H9 (cell line): ENCODE measurements at regions not wholly inside any gene's neighbourhood (a gene's known extent, or its start where the extent isn't known, plus 50 kb on each side); places are given as distances from the start of the nearest gene placed in this dataset.

Experiments
- DNase-seq: peaks from one replicate; pipeline ENCODE4 v3.0.0-alpha.2; 2017
- H2AFZ ChIP-seq: one replicate; pipeline ENCODE4 v1.6.1; 2013; ENCODE audit warnings: mild to moderate bottlenecking, low read length, control low read depth, moderate library complexity
- H2AK5ac ChIP-seq: 2 replicates; pipeline ENCODE4 v1.6.1; 2013; ENCODE audit warnings: low read length, control low read depth, mixed read lengths; ENCODE audit not compliant: insufficient read length
- H2BK120ac ChIP-seq: one replicate; pipeline ENCODE4 v1.6.1; 2013; ENCODE audit warnings: low read depth, mild to moderate bottlenecking, low read length, control low read depth, inconsistent platforms; ENCODE audit not compliant: poor library complexity, severe bottlenecking
- H2BK12ac ChIP-seq: 2 replicates; pipeline ENCODE4 v1.6.1; 2013; ENCODE audit warnings: low read length, control low read depth, mixed read lengths, low read depth; ENCODE audit not compliant: insufficient read length
- H2BK15ac ChIP-seq: 2 replicates; pipeline ENCODE4 v1.6.1; 2013; ENCODE audit warnings: low read depth, low read length, control low read depth
- H2BK20ac ChIP-seq: one replicate; pipeline ENCODE4 v1.6.1; 2013; ENCODE audit warnings: low read depth, mild to moderate bottlenecking, low read length, control low read depth, inconsistent platforms; ENCODE audit not compliant: poor library complexity, severe bottlenecking
- H2BK5ac ChIP-seq: 2 replicates; pipeline ENCODE4 v1.6.1; 2013; ENCODE audit warnings: low read length, control low read depth, mixed read lengths; ENCODE audit not compliant: insufficient read length
- H3K14ac ChIP-seq: 2 replicates; pipeline ENCODE4 v1.6.1; 2013; ENCODE audit warnings: low read length, control low read depth; ENCODE audit not compliant: insufficient read depth
- H3K18ac ChIP-seq: 2 replicates; pipeline ENCODE4 v1.6.1; 2013; ENCODE audit warnings: low read depth, mild to moderate bottlenecking, mixed read lengths, low read length, control low read depth; ENCODE audit not compliant: insufficient read length
- H3K23ac ChIP-seq: 2 replicates; pipeline ENCODE4 v1.6.1; 2013; ENCODE audit warnings: low read length, control low read depth, mixed read lengths, low read depth; ENCODE audit not compliant: insufficient read length
- H3K23me2 ChIP-seq: 2 replicates; pipeline ENCODE4 v1.6.1; 2013; ENCODE audit warnings: low read depth, mild to moderate bottlenecking, mixed read lengths, low read length, control low read depth; ENCODE audit not compliant: insufficient read length, poor library complexity, severe bottlenecking
- H3K27ac ChIP-seq: 2 replicates; pipeline ENCODE4 v1.5.1; 2013; ENCODE audit warnings: low read length, control low read depth, mixed read lengths, low read depth; ENCODE audit not compliant: insufficient read length
- H3K27me3 ChIP-seq: 2 replicates; pipeline ENCODE4 v1.6.1; 2013; ENCODE audit warnings: low read length, control low read depth, inconsistent platforms; ENCODE audit not compliant: insufficient read depth
- H3K4ac ChIP-seq: 2 replicates; pipeline ENCODE4 v1.6.1; 2013; ENCODE audit warnings: low read depth, mild to moderate bottlenecking, control low read depth, inconsistent platforms, low read length, moderate library complexity
- H3K4me1 ChIP-seq: 2 replicates; pipeline ENCODE4 v1.6.1; 2013; ENCODE audit warnings: low read length, control low read depth, inconsistent platforms; ENCODE audit not compliant: insufficient read depth
- H3K4me2 ChIP-seq: 2 replicates; pipeline ENCODE4 v1.6.1; 2013; ENCODE audit warnings: low read length, control low read depth, mixed read lengths; ENCODE audit not compliant: insufficient read length, insufficient read depth
- H3K56ac ChIP-seq: 2 replicates; pipeline ENCODE4 v1.6.1; 2013; ENCODE audit warnings: low read depth, mild to moderate bottlenecking, mixed read lengths, low read length, control low read depth; ENCODE audit not compliant: insufficient read length
- H3K79me1 ChIP-seq: 2 replicates; pipeline ENCODE4 v1.6.1; 2013; ENCODE audit warnings: low read depth, mild to moderate bottlenecking, moderate library complexity, low read length, control low read depth, inconsistent platforms; ENCODE audit not compliant: insufficient read depth, poor library complexity, severe bottlenecking
- H3K79me2 ChIP-seq: 2 replicates; pipeline ENCODE4 v1.6.1; 2013; ENCODE audit warnings: low read length, control low read depth, inconsistent platforms; ENCODE audit not compliant: insufficient read depth
- H3K9ac ChIP-seq: 2 replicates; pipeline ENCODE4 v1.6.1; 2013; ENCODE audit warnings: low read length, control low read depth, mixed read lengths; ENCODE audit not compliant: insufficient read length; ENCODE audit errors: extremely low read depth
- H3K9me3 ChIP-seq: one replicate; pipeline ENCODE4 v1.6.1; 2013; ENCODE audit warnings: low read depth, low read length, inconsistent platforms; ENCODE audit not compliant: control insufficient read depth
- H3T11ph ChIP-seq: one replicate; pipeline ENCODE4 v1.6.1; 2013; ENCODE audit warnings: mild to moderate bottlenecking, low read length, control low read depth, inconsistent platforms
- H4K20me1 ChIP-seq: one replicate; pipeline ENCODE4 v1.6.1; 2013; ENCODE audit not compliant: control insufficient read depth, insufficient read length, insufficient read depth
- H4K5ac ChIP-seq: 2 replicates; pipeline ENCODE4 v1.6.1; 2013; ENCODE audit warnings: low read depth, mild to moderate bottlenecking, mixed read lengths, low read length, control low read depth; ENCODE audit not compliant: insufficient read length
- H4K8ac ChIP-seq: replicated peaks from 2 replicates; pipeline ENCODE4 v1.6.1; 2013; ENCODE audit warnings: low read length, control low read depth, mixed read lengths, low read depth; ENCODE audit not compliant: insufficient read length
- H4K91ac ChIP-seq: 2 replicates; pipeline ENCODE4 v1.6.1; 2013; ENCODE audit warnings: low read depth, mild to moderate bottlenecking, moderate library complexity, mixed read lengths, low read length, control low read depth; ENCODE audit not compliant: insufficient read length
- H3K27ac Mint-ChIP-seq, 3 experiments: 2 replicates in 2 of 3; 3 replicates in 1 of 3; pipeline ENCODE4 v1.8.0; 2020 to 2021; ENCODE audit warnings: mixed read lengths in 3 of 3, mild to moderate bottlenecking in 1 of 3, moderate library complexity in 1 of 3
- H3K27me3 Mint-ChIP-seq: 2 replicates; pipeline ENCODE4 v1.8.0; 2021; ENCODE audit warnings: low read depth, mild to moderate bottlenecking, moderate library complexity, mixed read lengths
- H3K36me3 Mint-ChIP-seq, 3 experiments: 2 replicates in 2 of 3; 3 replicates in 1 of 3; pipeline ENCODE4 v1.8.0; 2020 to 2021; ENCODE audit warnings: low read depth in 3 of 3, mixed read lengths in 3 of 3; ENCODE audit not compliant: insufficient read depth in 1 of 3
- H3K4me1 Mint-ChIP-seq, 2 experiments: 2 replicates each; pipeline ENCODE4 v1.8.0; 2020; ENCODE audit warnings: mixed read lengths in 2 of 2
- H3K4me3 Mint-ChIP-seq, 2 experiments: 2 replicates in 1 of 2; 3 replicates in 1 of 2; pipeline ENCODE4 v1.8.0; 2020 to 2021; ENCODE audit warnings: mild to moderate bottlenecking in 2 of 2, mixed read lengths in 2 of 2, moderate library complexity in 1 of 2
- H3K9me3 Mint-ChIP-seq, 2 experiments: 2 replicates in 1 of 2; 3 replicates in 1 of 2; pipeline ENCODE4 v1.8.0; 2020; ENCODE audit warnings: mild to moderate bottlenecking in 2 of 2, mixed read lengths in 2 of 2, moderate library complexity in 1 of 2
- TF ChIP-seq, protein P1 (sequence below): fragments of 200-600 bp; sonication (generic); conservative IDR thresholded peaks from 3 replicates; pipeline ENCODE4 v1.8.0; 2021; ENCODE audit warnings: antibody characterized with exemption, mild to moderate bottlenecking

DNA sequence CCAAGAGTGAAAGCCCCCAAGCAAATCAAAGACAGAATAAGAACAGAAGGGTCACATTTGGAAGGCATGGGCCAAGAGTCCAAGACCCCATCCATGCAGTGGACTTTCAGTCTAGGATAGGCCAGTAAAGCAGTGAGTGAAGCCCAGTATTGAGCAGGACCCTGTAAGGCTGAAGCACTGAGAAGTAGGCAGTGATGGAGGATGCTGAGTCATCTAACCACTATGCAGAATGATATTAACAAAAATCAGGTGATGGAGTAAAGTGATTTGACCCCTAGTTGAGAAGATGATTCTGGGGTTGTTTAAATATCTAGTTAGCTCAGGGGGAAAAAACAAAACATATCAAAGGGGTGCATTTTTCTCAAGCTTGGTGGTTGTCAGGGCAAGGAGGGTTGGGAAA lies 308.7 kb upstream of the PLXNA2 start:
- Histone ChIP-seq H2BK15ac (no peak overlapping the region), H3K4me2 (no peak overlapping the region), H3K18ac (no peak overlapping the region), H3K9me3 (no peaks in the 10 kb centered on the region), H3K14ac (no peak overlapping the region), H2AFZ (no peak overlapping the region), H2BK5ac (no peak overlapping the region), H3K4me1 (no peaks in the 10 kb centered on the region; the same call in 1 of the 2 replicates), H2AK5ac (no peak overlapping the region), H3K27me3 (no peaks in the 10 kb centered on the region), H3K4ac (no peak overlapping the region), H3K23ac (no peak overlapping the region), H4K91ac (no peak overlapping the region), H3K56ac (no peak overlapping the region), H4K8ac (no peak overlapping the region), H3T11ph (no peak overlapping the region), H3K27ac (no peak overlapping the region), H3K9ac (no peak overlapping the region), H3K79me2 (no peaks in the 10 kb centered on the region), H2BK120ac (no peak overlapping the region), H2BK20ac (no peak overlapping the region), H3K79me1 (no peaks in the 10 kb centered on the region), H4K5ac (no peak overlapping the region), H3K23me2 (no peaks in the 10 kb centered on the region), H4K20me1 (no peaks in the 10 kb centered on the region), H2BK12ac (no peak overlapping the region)
- Mint-ChIP-seq H3K27ac (no peak overlapping the region), H3K4me3 (no peak overlapping the region), H3K36me3 (no peaks in the 10 kb centered on the region), H3K4me1 (peaks cover under 1 to 3% of the 10 kb centered on the region in 2 experiments; a peak in 3 of 4 replicates), H3K27me3 (peaks cover 1% of the 10 kb centered on the region; the same call in 1 of the 2 replicates), H3K9me3 (no peaks in the 10 kb centered on the region)
- TF ChIP-seq, protein P1, sequence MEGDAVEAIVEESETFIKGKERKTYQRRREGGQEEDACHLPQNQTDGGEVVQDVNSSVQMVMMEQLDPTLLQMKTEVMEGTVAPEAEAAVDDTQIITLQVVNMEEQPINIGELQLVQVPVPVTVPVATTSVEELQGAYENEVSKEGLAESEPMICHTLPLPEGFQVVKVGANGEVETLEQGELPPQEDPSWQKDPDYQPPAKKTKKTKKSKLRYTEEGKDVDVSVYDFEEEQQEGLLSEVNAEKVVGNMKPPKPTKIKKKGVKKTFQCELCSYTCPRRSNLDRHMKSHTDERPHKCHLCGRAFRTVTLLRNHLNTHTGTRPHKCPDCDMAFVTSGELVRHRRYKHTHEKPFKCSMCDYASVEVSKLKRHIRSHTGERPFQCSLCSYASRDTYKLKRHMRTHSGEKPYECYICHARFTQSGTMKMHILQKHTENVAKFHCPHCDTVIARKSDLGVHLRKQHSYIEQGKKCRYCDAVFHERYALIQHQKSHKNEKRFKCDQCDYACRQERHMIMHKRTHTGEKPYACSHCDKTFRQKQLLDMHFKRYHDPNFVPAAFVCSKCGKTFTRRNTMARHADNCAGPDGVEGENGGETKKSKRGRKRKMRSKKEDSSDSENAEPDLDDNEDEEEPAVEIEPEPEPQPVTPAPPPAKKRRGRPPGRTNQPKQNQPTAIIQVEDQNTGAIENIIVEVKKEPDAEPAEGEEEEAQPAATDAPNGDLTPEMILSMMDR = no peak
- no peak for DNase-seq
